Activated T-helper 1 cell treated with anti-CD3 and anti-CD28 coated beads, Interleukin-12 subunit alpha, Interleukin-12 subunit beta, Interleukin-2, Interleukin-4 antibody, amounts not matched to agents 30 ng/mL and 10 ng/mL and 1 ng/mL, durations not matched to agents 14 hours and 24 hours and 36 hours (primary cell): ENCODE measurements at regions not wholly inside any gene's neighbourhood (a gene's known extent, or its start where the extent isn't known, plus 50 kb on each side); places are given as distances from the start of the nearest gene placed in this dataset.

Experiments used
- DNase-seq: peaks from one replicate; pipeline ENCODE4 v3.0.0; 2021; ENCODE audit warnings: low spot score
- H3K27ac Mint-ChIP-seq: one replicate; pipeline ENCODE4 v1.8.0; 2021; ENCODE audit warnings: mild to moderate bottlenecking, mixed read lengths
- H3K27me3 Mint-ChIP-seq: one replicate; pipeline ENCODE4 v1.8.0; 2022; ENCODE audit warnings: mild to moderate bottlenecking, moderate library complexity, mixed read lengths; ENCODE audit not compliant: insufficient read depth
- H3K36me3 Mint-ChIP-seq: one replicate; pipeline ENCODE4 v1.8.0; 2021; ENCODE audit warnings: low read depth, mixed read lengths
- H3K4me1 Mint-ChIP-seq: one replicate; pipeline ENCODE4 v1.8.0; 2021; ENCODE audit warnings: low read depth, mixed read lengths
- H3K4me3 Mint-ChIP-seq: one replicate; pipeline ENCODE4 v1.8.0; 2021; ENCODE audit warnings: mild to moderate bottlenecking, moderate library complexity, mixed read lengths
- H3K9me3 Mint-ChIP-seq: one replicate; pipeline ENCODE4 v1.8.0; 2021; ENCODE audit warnings: mixed read lengths
- intact Hi-C: fragments of 100-400 bp; cut with micrococcal nuclease; formaldehyde crosslinking; loops from one replicate; pipeline ENCODE4 v1.15.1; 2024

DNA sequence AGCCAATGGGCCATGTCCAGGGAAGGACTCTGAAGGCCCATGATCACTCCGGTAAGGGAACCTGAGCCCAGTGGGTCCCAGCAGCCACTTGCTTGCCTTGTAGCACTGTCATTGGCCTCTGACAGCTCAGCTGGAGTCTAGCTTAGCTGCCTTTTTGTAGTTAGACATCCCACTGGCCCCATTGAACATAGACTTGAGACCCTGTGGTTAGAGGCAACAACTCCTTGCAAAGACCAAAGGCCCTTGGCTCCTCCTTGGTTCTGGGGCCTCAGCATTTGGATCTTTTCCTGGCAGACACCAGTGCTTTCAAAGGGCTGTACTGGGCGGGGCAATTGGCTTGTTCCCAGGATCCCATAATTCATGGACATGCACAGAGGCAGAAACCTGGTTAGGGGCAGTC, 321.2 kb downstream of the CXCL12 start:
- no peaks in the 10 kb centered on the region for H3K9me3 Mint-ChIP-seq
- H3K4me1 Mint-ChIP-seq: no peaks in the 10 kb centered on the region
- intact Hi-C loops: no loop called here
- H3K27ac Mint-ChIP-seq: no peak overlapping the region
- DNase-seq: no peak
- H3K4me3 Mint-ChIP-seq: no peak overlapping the region
- H3K36me3 Mint-ChIP-seq: no peaks in the 10 kb centered on the region
- H3K27me3 Mint-ChIP-seq: no peaks in the 10 kb centered on the region

DNA sequence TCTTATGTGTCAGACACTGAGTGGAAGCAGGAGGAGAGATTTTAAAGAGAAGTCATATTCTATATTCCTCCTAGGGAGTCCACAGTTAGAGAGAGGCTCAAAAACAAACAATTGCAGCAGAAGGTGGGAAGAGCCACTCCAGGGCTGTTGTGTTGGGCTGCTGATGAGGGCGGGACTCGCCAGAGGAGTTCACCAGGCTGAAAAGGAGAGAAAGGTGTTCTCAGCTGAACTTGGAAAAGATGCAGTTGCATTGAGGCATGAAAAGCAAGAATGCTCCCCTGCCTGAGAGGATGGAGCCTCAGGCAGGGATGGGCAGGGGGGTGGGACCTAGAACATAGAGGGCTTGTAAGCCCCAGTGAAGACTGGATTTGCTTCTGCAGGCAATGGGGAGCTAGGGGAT, 324.2 kb downstream of the CXCL12 start:
- no peaks in the 10 kb centered on the region for H3K9me3 Mint-ChIP-seq
- no peaks in the 10 kb centered on the region for H3K27me3 Mint-ChIP-seq
- H3K36me3 Mint-ChIP-seq: no peaks in the 10 kb centered on the region
- no peaks in the 10 kb centered on the region for H3K4me1 Mint-ChIP-seq
- intact Hi-C loops: no loop called here
- H3K4me3 Mint-ChIP-seq: no peak overlapping the region
- no peak for DNase-seq
- no peak overlapping the region for H3K27ac Mint-ChIP-seq

DNA sequence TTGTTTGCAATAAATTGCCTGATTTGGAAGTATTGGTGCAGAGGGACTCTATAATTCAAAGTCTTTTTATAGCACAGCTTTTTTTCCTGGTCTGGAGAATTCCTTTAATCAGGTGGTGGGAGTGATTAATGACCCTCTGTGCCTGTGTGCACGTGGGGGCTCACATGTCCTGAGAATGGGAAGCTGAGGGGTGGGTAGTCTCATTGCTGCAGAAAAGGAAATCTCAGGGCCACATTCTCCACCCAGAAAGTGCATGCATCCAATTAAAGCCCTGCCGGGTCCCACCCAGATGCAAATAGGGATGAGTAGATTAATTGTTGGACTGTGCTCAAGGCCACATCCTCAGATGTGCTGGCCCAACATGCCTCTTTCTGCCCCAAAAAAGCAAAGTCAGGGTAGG, 324.7 kb downstream of the CXCL12 start:
- Mint-ChIP-seq H3K27me3 (no peaks in the 10 kb centered on the region), H3K4me1 (no peaks in the 10 kb centered on the region), H3K27ac (no peak overlapping the region), H3K4me3 (no peak overlapping the region), H3K36me3 (no peaks in the 10 kb centered on the region), H3K9me3 (no peaks in the 10 kb centered on the region)
- intact Hi-C loops: no loop called here
- DNase-seq: no peak

DNA sequence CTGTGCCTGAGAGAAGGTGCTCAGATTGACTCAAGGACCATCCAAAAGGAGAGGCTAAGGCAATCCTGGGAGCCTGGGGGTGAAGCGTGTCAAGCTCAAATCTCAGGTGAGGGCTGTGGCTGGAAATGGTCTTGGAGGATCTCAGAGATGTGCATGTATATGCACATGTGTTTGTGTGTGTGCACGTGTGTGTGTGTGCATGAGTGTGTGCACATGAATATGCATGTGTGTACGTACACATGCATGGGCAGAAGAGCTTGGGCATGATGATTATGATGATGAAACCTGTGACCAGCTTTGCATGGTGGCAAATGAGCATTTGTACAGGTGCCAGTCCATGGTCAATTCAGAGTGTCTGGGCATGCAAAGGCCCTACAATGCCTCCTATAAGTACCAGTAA, 326.6 kb downstream of the CXCL12 start:
- Mint-ChIP-seq H3K4me3 (no peak overlapping the region), H3K27ac (no peak overlapping the region), H3K36me3 (no peaks in the 10 kb centered on the region), H3K27me3 (no peaks in the 10 kb centered on the region), H3K9me3 (no peaks in the 10 kb centered on the region), H3K4me1 (no peaks in the 10 kb centered on the region)
- no peak for DNase-seq
- intact Hi-C loops: no loop called here

DNA sequence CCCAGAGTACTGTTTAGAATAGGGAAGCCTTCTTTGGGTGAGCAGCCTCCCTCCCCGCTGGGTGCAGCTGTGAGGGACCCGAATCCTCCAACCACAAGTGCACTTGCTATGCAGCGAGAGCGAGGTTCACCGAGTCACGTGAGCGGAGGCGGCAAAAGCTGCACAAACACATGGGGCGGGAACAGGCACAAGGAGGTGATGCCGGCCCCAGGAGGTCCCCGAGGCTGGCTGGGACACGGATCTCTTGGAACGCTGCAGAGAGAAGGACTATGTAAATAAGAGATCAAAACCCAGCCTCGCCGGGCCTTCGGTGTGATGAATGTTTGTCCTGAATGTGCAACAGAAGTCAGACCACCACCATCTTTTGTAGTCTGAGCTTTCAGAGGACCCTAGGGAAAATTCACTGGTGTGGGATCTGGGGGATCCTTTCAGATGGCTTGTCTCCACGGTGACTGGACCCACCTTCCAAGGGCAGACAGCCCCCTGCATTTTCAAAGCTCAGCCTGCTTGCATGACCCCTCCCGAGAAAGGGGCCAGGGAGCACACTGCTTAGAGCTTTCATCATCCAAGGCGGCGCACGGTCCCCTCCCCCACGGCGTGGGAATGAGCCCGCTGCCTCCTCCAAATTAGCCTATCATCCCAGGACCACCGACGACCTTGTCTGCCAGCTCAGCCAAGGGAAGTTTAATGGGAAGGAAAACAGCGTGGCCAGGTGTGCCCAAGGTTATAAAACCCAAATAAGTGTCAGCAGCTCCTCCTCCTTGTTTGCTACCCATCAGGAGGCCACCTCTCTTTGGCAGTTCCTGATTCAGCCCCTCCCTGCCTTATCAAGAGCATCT, 327.7 kb downstream of the CXCL12 start:
- Mint-ChIP-seq H3K4me1 (no peaks in the 10 kb centered on the region), H3K9me3 (no peaks in the 10 kb centered on the region), H3K4me3 (no peak overlapping the region), H3K27ac (no peak overlapping the region), H3K27me3 (no peaks in the 10 kb centered on the region), H3K36me3 (no peaks in the 10 kb centered on the region)
- no peak for DNase-seq
- intact Hi-C loops: no loop called here

DNA sequence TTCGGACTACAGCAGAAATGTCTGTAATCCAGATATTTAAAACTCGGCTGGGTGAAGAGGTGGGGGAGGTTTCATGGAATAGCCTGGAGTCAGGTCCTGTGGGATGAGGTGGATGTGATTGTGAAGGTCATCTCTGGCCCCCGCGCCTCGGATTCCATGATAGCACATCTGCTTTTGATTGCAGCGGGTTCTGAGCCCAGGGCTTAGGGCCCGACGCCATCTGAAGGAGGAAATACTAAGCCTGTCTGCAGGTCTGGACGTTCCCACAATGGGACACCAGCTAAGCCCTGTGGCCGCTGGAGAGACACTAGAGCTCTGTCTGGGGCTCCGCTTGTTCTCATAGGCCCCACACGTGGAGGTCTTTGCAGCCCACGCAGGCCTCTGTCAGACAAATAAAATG, 328.7 kb downstream of the CXCL12 start:
- Mint-ChIP-seq H3K4me3 (no peak overlapping the region), H3K36me3 (no peaks in the 10 kb centered on the region), H3K4me1 (no peaks in the 10 kb centered on the region), H3K9me3 (no peaks in the 10 kb centered on the region), H3K27me3 (no peaks in the 10 kb centered on the region), H3K27ac (no peak overlapping the region)
- intact Hi-C loops: no loop called here
- no peak for DNase-seq

DNA sequence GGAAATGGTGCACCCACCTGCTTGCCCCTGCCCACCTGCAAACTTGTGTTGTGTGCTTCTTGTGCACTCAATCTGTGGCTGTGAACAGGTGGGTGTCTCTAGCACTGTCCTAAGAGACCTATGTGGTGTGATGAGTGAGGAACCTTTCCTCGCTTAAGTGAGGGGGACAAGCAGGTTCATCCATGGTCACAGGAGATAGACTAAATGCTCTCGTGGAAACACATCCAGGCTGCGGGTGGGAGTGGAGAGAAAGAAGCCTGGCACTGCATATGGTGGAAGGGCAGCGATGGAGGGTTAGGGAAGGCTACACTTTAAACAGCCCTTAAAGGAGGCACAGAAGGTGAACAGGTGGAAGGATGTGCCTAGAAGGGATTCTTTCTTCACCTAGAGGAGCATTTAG, 330.9 kb downstream of the CXCL12 start:
- Mint-ChIP-seq H3K4me3 (no peak overlapping the region), H3K9me3 (no peaks in the 10 kb centered on the region), H3K27ac (no peak overlapping the region), H3K4me1 (no peaks in the 10 kb centered on the region), H3K36me3 (no peaks in the 10 kb centered on the region), H3K27me3 (no peaks in the 10 kb centered on the region)
- no peak for DNase-seq
- intact Hi-C loops: no loop called here

DNA sequence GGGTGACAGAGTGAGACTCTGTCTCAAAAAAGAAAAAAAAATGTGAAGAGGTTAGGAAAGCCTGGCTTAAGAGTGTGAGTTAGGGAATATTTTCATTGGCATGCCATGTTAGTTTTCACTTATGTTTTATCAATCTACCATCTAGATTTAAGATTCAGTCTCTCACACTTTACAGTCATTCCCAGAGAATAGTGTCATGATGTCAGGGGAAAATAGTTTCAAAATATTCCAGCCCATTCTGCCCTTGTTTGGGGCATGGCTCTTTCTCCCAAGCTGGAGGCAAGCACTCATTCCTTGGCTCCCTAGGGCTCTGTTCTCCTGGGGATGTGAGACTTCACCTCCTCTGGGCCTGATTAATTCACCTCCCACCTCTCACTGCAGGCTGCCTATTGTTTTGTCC, 331.5 kb downstream of the CXCL12 start:
- intact Hi-C loops: no loop called here
- no peaks in the 10 kb centered on the region for H3K36me3 Mint-ChIP-seq

DNA sequence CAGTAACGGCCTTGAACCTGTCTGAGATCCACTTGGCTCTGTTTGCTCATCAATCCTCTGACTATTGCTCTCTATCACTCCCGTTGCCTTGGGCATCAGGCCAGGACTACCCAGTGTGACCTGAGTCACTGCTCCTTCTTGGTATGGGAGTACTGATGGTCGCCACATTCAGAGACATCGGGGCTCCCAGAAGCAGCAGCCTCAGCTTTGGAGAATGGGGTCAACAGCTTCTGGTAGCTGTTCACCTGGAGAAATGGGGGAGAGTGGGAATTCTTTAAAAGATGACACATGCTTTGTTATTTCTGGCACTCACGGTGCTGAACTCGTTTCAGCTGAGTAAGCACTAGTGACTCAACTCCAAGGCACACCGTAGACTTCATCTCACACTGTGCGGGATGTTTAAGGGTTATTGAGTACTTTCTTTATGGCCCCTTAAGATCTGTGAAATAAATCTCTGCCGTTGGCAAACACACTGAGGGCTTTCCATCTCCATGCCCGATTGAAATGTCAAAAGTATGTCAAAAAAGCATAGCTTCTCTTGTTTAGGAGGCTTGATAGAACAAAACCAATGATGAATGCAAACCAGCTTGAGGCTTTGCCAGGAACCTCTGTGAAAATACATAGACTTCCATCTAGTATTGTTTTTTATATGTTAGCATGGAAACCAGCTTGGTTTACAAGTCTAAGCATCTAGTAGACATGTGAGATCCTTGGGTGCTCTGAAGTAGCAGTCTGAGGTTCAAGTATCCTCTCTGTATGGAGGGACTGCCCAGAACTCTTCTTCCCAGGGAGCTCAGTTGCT, 333.1 kb downstream of the CXCL12 start:
- no peaks in the 10 kb centered on the region for H3K9me3 Mint-ChIP-seq
- intact Hi-C loops: no loop called here
- no peaks in the 10 kb centered on the region for H3K36me3 Mint-ChIP-seq
- H3K4me3 Mint-ChIP-seq: no peak overlapping the region
- H3K27ac Mint-ChIP-seq: no peak overlapping the region
- H3K27me3 Mint-ChIP-seq: peaks cover 11% of the 10 kb centered on the region
- DNase-seq: no peak
- H3K4me1 Mint-ChIP-seq: no peaks in the 10 kb centered on the region

More for the DNA sequence above, 331.5 kb downstream of the CXCL12 start:
- Mint-ChIP-seq H3K9me3 (no peaks in the 10 kb centered on the region), H3K27ac (no peak overlapping the region), H3K27me3 (no peaks in the 10 kb centered on the region), H3K4me1 (no peaks in the 10 kb centered on the region), H3K4me3 (no peak overlapping the region)
- no peak for DNase-seq

DNA sequence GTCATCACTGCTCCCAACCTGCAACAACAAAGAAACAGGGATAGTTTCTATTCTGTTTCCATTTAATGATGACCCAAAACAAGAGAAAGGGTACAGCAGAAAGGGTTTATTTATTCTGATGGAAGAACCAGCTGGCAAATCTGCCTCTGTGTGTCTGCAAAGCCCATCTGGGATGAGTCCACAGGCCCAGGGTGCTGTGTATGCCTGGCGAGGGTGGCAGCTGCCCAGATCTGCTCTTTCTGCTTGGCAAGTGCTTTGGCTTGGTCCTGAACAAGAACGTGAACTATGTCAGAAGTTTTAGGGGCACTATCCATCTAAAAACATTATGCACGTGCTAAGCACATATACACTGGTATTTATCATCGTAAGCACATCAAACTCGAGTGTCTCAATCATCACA, 333.8 kb downstream of the CXCL12 start:
- H3K4me1 Mint-ChIP-seq: no peaks in the 10 kb centered on the region
- H3K4me3 Mint-ChIP-seq: no peak overlapping the region
- no peaks in the 10 kb centered on the region for H3K36me3 Mint-ChIP-seq
- no peak for DNase-seq
- H3K27ac Mint-ChIP-seq: no peak overlapping the region
- no peaks in the 10 kb centered on the region for H3K9me3 Mint-ChIP-seq
- peaks cover 11% of the 10 kb centered on the region for H3K27me3 Mint-ChIP-seq
- intact Hi-C loops: no loop called here

DNA sequence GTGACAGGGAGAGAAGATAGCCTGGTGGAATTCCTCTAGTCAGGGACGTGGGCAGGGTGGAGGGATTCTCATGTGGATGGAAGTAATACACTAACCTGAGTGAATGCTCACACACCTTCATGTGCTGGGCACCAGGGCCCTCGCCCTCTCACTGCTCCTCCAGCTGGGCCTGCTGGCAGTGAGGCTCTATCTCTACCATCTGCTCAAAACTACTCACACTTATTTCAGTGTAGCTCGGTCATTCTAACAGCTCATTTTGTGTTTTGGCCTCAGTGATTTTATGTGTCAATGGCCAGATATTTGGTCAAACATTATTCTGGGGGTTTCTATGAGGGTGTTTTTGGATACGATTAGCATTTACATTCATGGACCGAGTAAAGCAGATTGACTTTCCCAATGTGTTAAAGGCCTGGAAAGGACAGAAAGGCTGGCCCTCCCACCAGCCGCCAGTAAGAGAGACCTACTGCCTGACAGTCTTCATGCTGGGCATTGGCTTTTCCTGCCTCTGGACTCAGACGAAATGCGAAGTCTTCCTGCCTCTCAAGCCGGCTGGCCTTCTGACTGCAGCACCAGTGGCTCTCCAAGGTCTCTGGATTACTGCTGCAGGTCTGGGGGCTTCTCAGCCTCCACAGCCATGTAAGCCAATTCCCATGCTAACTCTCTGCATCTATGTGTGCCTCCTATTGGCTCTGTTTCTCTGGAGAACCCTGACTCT, 335.4 kb downstream of the CXCL12 start:
- DNase-seq: no peak
- intact Hi-C loops: no loop called here
- Mint-ChIP-seq H3K9me3 (no peaks in the 10 kb centered on the region), H3K4me1 (no peaks in the 10 kb centered on the region), H3K36me3 (no peaks in the 10 kb centered on the region), H3K27me3 (peaks cover 11% of the 10 kb centered on the region), H3K27ac (no peak overlapping the region), H3K4me3 (no peak overlapping the region)

DNA sequence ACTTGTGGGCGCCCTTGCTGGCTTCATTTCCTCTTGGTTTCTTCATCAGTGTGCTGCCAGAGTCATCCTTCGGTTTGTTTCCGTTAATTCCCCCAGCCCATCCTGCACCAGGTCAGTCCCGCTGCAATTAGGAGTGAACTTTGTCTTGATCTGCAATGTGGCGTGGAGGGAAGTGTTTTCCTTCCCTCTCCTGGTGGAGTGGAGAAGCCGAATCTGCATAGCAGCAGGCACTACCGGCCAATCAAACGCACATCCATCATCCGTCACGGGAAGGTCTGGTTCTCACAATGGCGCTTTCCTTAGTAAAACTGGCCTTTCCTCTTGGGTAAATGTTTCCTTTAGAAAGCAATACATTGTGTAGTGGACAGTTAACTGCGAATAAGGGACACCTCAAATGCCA, 337.5 kb downstream of the CXCL12 start:
- no peaks in the 10 kb centered on the region for H3K9me3 Mint-ChIP-seq
- peaks cover 11% of the 10 kb centered on the region for H3K27me3 Mint-ChIP-seq
- no peak for DNase-seq
- H3K36me3 Mint-ChIP-seq: no peaks in the 10 kb centered on the region
- H3K4me3 Mint-ChIP-seq: no peak overlapping the region
- intact Hi-C loops: no loop called here
- H3K4me1 Mint-ChIP-seq: no peaks in the 10 kb centered on the region
- H3K27ac Mint-ChIP-seq: no peak overlapping the region

DNA sequence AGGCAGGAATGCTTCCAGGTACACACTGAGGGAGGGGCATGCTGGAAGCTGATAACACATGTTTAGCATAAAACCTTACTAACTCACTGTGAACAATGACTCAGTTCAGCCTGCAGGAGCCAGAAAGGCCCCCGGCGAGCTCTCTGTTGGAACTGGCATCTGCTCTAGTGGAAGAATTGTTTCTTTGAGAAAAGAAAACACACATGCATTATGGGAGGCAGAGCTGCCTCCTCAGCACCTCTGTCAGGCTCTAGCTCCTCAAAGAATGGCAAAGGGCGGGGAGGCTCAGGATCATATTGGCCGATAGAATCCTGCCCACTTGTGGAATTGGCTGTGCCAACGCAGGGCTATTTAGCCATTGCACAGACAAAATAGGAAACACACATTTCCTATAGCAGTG, 338.3 kb downstream of the CXCL12 start:
- no peaks in the 10 kb centered on the region for H3K4me1 Mint-ChIP-seq
- intact Hi-C loops: no loop called here
- H3K27me3 Mint-ChIP-seq: peaks cover 11% of the 10 kb centered on the region

More for the DNA sequence above, 338.3 kb downstream of the CXCL12 start:
- no peak for DNase-seq
- H3K9me3 Mint-ChIP-seq: no peaks in the 10 kb centered on the region
- H3K27ac Mint-ChIP-seq: no peak overlapping the region
- no peaks in the 10 kb centered on the region for H3K36me3 Mint-ChIP-seq
- no peak overlapping the region for H3K4me3 Mint-ChIP-seq
